ENCODE measurements at regions not wholly inside any gene's neighbourhood (a gene's known extent, or its start where the extent isn't known, plus 50 kb on each side); places are given as distances from the start of the nearest gene placed in this dataset.

DNA sequence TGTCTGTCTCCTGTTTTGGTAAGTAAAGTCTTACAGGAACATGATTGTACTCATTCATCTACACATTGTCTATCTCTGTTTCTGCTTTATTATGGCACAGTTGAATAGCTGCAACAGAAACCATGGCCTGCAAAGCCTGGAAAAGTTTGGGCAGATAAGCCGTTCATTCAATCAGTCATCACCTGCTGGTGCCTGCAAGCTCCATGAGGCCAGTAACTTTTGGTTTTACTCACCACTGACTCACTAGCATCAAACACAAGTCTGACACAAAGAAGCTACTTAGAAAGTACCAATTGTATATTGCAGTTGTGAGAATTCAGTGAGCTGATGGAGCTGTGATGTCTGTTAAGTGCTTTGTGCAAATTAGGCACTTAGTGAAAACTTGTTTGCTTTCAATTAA lies 373.6 kb upstream of the SGCD start:
- DNase-seq (ENCODE audit: low read depth), result no peak
- no peak for TF ChIP-seq CTCF (IDR thresholded peaks at IDR 0.05; ENCODE audit: insufficient read depth, low read depth, low read length, missing control alignments)
- no peak overlapping the region for H3K4me3 ChIP-seq (ENCODE audit: low read depth, low read length)

DNA sequence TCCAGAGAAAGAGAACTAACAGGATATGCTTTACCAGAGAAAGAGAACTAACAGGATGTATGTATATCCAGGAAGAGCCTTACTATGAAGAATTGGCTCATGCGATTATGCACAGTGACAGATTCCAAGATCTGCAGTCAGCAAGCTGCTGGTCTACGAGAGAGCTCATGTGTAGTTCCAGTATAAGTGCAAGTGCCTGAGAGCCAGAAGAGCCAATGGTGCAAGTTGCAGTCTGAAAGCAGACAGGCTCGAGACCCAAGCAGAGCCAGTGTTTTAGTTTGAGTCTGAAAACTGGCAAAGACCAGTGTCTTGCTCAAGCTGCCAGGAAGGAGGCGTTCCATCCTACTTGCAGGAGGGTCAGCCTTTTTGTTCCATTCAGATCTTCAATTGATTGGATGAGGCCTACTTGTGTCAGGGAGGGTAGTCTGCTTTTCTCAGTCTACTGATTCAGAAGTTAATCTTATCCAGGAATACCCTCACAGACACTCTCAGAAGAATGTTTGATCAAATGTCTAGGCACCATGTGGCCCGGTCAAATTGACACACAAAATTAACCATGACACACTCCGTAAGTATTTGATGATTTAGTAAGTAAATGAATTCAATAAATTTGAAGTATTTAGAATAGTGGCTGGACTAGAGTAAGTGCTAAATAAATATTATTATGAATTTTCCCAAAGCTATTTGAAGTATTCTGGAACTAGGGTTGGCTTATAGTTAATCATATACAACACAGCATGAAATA lies 372.1 kb upstream of the SGCD start:
- DNase-seq (ENCODE audit: low read depth), result no peak
- H3K4me3 ChIP-seq (ENCODE audit: low read depth, low read length), result no peak overlapping the region
- no peak for TF ChIP-seq CTCF (IDR thresholded peaks at IDR 0.05; ENCODE audit: insufficient read depth, low read depth, low read length, missing control alignments)

DNA sequence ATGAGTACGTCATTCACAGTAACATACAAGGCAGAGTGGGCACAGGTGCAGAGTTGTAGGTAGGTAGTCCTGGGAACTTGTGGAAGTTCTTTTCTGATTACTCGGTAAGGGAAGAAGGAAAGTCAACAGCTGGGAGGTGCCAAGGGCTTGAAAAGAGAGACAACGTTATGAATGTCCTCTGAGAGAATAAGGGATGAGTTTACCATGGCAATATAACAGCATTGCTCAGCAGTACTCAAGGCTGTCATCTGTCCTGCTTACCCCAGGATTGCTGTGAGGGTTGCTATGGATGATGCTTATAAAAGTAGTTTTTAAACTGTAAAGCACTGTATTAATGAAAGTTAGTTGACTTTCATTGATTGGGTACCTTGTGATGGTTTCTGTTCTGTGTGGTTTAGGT lies 369.1 kb upstream of the SGCD start:
- no peak for TF ChIP-seq CTCF (IDR thresholded peaks at IDR 0.05; ENCODE audit: insufficient read depth, low read depth, low read length, missing control alignments)
- no peak for DNase-seq (ENCODE audit: low read depth)
- H3K4me3 ChIP-seq (ENCODE audit: low read depth, low read length), result no peak overlapping the region

DNA sequence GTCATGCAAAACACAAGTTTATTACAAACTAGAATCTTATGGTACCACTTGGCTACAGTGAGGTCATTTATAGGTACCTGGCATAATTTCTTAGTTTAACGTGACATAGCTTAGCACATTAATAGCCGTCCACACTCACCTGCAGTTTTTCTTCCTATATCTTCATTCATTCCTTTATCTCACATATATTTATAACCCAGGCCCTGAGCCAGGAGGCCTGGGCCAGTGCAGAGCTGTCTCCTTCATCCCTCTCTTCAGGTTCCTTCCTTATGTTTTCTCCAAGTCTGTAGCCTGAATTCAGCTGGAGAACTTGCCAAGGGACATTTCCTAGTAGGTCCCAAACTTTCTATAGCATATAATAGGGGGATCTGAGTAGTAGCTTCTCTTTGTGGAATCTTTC lies 367.9 kb upstream of the SGCD start:
- TF ChIP-seq CTCF (IDR thresholded peaks at IDR 0.05; ENCODE audit: insufficient read depth, low read depth, low read length, missing control alignments), result no peak
- no peak overlapping the region for H3K4me3 ChIP-seq (ENCODE audit: low read depth, low read length)
- no peak for DNase-seq (ENCODE audit: low read depth)

- DNase-seq (ENCODE audit: low read depth), result no peak
- TF ChIP-seq CTCF (IDR thresholded peaks at IDR 0.05; ENCODE audit: insufficient read depth, low read depth, low read length, missing control alignments), result no peak
- H3K4me3 ChIP-seq (ENCODE audit: low read depth, low read length), result no peak overlapping the region
Measured at GRCh38 chr5:155960177-155960576, 366.8 kb upstream of the SGCD start.

DNA sequence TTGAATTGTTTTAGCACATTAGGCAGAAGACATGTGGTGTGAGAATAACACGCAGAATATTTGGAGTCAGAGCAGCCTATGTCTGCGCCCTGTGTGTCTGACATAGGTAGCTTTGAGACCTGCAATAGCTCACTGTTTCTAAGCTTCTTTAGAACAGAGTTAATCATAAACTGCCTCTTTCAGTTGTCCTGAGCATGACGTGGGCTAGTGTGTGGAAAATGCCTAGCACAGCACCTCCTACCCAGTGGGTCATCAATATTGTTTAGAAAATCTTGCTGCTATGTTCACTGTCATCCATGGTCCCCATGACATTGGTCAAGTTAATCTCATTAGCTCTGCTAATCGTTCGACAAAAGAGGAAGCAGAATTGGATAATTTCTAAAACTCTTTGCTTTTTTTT lies 357.4 kb upstream of the SGCD start:
- no peak for TF ChIP-seq CTCF (IDR thresholded peaks at IDR 0.05; ENCODE audit: insufficient read depth, low read depth, low read length, missing control alignments)
- no peak for DNase-seq (ENCODE audit: low read depth)
- no peak overlapping the region for H3K4me3 ChIP-seq (ENCODE audit: low read depth, low read length)

- no peak for DNase-seq (ENCODE audit: low read depth)
- no peak overlapping the region for H3K4me3 ChIP-seq (ENCODE audit: low read depth, low read length)
- TF ChIP-seq CTCF (IDR thresholded peaks at IDR 0.05; ENCODE audit: insufficient read depth, low read depth, low read length, missing control alignments), result no peak
Measured at GRCh38 chr5:155974369-155974768, 352.6 kb upstream of the SGCD start.

All from GM12865 (cell line).